ENCODE measurements at regions not wholly inside any gene's neighbourhood (a gene's known extent, or its start where the extent isn't known, plus 50 kb on each side); places are given as distances from the start of the nearest gene placed in this dataset.

GRCh38 chr13:50195045-50195444, 179.8 kb downstream of the KCNRG start:
- no peak for DNase-seq

- no peak for DNase-seq
Observed at GRCh38 chr13:50196118-50196517, 180.9 kb downstream of the KCNRG start.

DNA sequence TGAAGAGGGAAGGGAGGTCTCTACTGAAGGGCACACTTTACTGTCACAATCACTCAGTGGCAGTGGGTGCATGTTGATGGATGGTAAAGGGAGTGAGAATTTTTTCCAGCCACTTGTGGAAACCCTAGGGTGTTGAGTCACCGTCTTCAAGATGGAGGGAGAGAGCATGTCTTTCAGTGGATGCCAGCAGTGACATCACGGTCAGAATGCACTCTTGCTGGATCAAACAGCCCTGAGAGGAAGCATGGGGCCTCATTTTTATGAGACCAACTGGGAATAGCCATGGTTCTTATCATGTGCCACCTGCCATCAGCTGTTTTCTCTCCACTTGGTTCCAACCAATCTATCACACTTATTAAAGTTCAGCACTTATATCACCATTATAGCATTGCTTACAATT, 182.5 kb downstream of the KCNRG start:
- DNase-seq, result no peak

GRCh38 chr13:50198508-50198907, 183.3 kb downstream of the KCNRG start:
- no peak for DNase-seq

DNA sequence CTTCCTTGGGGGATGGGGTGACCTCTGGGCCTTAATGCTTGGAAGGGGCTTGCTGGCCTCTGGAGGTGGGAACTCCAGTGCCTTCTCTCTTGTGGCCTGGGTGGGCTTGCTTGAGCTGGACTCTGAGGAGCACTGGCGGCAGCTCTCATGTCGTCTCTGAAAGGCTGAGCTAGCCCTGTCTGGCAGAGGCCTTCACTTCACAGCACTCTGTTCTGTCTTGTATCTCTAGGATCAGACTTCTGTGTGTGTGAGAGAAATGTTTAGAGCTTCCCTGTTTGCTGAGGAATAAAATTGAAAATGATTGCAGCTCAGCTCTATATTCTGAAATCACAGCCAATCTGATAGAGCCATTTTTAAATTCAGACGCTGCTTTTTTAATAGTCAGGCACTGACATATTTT, 185.3 kb downstream of the KCNRG start:
- no peak for DNase-seq

GRCh38 chr13:50200988-50201387, 185.7 kb downstream of the KCNRG start:
- DNase-seq, result no peak

DNA sequence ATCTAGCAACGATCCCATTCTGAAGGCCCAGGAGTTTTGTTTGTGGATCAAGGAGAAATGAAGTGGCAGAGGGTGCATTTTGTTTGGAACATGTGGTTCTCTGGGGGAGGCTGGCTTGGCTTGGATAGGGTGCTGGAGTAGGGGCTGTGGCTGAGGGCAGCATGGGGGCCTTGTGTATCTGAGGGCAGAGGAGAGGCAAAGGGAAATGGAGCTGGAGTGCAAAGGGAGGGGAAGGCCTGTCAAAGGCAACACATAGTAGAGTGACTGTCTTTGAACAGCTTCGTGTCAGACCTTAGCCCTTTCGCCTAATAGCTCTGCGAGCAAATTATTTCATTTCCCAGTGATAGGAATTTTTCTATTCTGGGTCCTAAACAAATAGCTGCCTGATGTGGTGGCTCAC, 187.2 kb downstream of the KCNRG start:
- no peak for DNase-seq

- DNase-seq, result no peak
Observed at GRCh38 chr13:50203256-50203941, 188.2 kb downstream of the KCNRG start.

DNA sequence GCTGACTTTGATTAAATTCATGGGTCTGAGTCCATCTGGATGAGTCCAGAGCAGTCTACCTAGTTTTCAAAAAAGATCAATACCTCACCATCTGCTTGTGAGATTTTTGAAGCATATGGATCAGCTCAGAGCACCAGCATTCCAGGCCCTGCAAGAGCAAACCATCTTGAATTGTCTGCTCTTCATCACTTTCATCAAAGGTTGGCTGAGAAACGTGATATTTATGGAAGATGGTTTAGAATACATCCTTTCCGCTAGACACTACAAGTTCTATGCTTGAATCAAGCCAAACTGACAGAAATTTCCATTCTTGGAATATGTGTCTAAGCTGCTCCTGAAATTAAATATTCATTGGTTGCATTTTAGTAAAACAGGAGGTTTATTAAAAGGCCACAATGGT, 190.3 kb downstream of the KCNRG start:
- DNase-seq, result no peak

- DNase-seq, result no peak
Observed at GRCh38 chr13:50208826-50209335, 193.6 kb downstream of the KCNRG start.

DNA sequence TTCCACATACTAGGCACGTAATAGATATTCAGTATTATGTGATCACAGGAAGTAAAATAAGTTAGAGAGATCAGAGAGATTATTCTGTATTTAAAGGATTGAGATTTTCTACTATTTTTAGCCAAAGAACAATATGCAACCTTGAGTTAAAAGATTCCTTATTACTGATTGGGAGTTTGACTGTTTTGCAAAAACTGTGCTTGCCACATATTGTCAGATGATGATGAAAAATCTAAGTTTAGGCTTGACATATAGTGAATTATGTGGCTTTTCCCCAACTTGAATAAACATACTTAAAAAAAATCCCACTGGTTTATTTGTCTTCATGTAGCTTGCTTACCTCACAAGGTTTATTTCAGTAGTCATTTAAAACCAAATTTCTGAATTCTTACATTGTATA, 194.4 kb downstream of the KCNRG start:
- DNase-seq, result no peak

- no peak for DNase-seq
Observed at GRCh38 chr13:50213526-50213925, 198.3 kb downstream of the KCNRG start.

DNA sequence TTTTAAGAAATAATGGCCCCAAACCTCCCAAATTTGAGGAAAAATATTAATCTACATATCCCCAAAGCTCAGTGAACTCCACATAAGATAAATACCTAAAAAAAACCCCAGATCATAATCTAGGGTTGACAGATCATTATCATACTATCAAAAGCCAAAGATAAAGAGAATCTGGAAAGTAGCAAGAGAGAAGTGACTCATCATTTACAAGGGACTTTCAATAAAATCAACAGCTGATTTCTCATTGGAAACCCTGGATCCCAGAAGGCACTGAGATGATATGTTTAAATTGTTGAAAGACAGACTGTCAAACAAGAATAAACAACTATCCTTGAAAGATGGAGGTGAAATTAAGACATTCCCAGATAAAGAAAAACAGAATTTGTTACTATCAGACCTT, 199.3 kb downstream of the KCNRG start:
- no peak for DNase-seq

DNA sequence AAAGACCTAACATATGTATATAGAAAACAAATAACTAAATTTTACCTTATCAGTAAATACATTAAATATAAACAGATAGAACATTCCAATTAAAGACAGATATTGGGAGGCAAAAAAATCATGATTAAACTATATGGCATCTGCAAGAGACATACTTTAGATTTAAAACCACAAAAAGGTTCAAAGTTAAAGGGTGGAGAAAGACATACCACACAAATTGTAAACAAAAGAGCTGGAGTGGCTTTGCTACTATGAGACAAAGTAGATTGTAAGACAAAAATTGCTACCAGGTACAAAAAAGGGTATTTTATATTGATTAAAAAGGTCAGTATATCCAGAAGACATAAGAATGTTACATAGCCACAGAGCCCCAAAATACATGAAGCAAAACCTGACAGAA, 200.2 kb downstream of the KCNRG start:
- no peak for DNase-seq

GRCh38 chr13:50219743-50220142, 204.5 kb downstream of the KCNRG start:
- no peak for DNase-seq

- no peak for DNase-seq
Observed at GRCh38 chr13:50220938-50221337, 205.7 kb downstream of the KCNRG start.

- DNase-seq, result peak; percentile 43 to 61
Observed at GRCh38 chr13:50222569-50223332, 207.5 kb downstream of the KCNRG start.

- DNase-seq, result no peak
Observed at GRCh38 chr13:50224534-50224933, 209.3 kb downstream of the KCNRG start.

DNA sequence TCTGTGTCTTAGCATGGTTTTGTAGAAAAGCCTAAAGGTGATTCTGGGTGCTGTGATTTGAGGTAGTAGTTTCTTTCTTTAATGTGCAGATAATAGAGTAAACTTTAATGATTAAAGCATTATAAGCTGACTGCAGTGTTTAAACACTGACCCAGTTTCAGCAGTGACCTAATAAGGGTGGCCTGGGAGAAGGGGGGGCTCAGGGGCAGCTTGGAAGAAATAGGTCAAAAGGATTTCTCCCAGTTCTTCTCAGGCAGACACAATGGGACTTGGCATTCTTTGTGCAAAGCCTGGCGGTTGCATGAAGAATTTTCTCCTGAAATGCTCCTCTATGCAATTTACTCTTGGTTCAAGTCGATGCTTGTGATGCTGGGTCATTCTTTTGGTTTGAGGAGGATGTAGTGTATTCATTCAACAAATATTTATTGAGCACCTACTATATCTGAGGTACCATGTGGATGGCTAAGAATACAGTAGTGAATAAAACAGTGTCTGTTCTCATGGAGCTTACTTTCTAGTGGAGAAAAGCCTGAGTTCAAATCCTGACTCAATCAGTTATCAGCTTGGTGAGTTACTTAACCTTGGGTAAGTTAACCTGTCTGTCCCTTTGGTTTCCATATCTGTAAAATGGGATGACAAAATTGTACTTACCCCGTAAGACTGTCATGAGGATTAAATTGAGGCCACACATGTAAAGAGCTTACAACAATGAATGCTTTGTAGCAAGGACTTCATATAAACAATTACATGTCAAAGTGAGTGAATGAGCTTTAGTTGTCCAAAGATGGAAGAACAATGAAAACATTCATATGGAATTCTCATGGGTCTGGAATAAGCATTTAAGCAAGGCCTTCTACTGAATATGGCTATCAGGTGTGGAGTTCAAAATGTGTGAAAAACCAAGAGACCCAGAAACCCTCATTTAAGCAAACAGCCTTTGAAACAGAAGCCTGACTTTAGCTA, 210.2 kb downstream of the KCNRG start:
- DNase-seq, result no peak

DNA sequence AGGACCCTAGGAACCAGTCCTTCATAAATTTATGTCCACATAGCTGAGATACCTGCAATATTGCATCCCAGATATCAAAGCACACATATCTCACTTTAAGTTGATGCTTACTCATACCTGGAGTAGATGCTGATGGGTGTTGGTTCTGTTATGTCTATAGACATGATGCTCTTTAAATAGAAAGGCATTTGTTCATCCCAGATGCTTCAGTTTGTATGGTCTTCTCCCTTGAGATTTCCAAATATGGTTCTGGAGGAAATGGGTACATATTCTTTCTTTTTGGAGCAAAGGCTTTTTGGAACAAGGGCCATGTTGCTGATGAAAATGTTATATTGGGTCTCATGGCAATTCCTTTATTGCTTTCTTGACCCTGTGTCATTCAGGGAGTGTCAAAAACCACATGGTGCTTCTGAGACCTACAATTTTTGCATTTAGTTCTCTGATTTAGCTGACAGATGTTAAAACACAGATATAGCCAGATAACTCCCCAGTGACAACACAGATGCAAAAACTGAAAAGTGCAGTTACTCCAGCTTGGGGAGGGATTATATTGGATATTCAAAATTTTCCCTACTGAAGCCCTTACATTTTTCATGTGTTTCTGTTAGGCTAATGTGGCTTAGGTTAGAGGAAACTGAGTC, 211.4 kb downstream of the KCNRG start:
- DNase-seq, result no peak

GRCh38 chr13:50227361-50227760, 212.1 kb downstream of the KCNRG start:
- DNase-seq, result no peak

DNA sequence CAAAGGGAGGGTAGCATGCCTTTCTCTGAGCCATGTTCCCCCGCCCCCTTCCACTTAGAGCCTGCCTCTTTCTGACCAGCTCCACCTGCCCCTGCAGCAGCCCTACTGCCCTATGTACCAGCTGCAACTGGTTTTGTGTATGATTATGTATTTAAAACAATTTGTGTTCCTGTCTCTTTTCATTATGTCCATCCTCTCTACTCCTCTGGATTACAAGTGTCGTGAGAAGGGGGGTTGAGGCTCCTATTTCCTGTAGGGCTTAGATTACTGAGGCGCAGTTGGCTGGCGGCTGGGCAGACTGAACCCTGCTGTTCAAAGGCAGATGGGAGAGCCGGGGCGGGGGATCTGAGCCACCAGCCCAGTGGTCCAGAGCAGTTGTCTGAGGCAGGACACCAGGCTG, 213.3 kb downstream of the KCNRG start:
- DNase-seq, result no peak
